Activated naive CD4-positive, alpha-beta T cell treated with Interleukin-2 at 50 U/mL for 16 hours (primary cell): ENCODE measurements at regions not wholly inside any gene's neighbourhood (a gene's known extent, or its start where the extent isn't known, plus 50 kb on each side); places are given as distances from the start of the nearest gene placed in this dataset.

Source experiments
- DNase-seq: peaks from one replicate; pipeline ENCODE4 v3.0.0-alpha.2; 2020

DNA sequence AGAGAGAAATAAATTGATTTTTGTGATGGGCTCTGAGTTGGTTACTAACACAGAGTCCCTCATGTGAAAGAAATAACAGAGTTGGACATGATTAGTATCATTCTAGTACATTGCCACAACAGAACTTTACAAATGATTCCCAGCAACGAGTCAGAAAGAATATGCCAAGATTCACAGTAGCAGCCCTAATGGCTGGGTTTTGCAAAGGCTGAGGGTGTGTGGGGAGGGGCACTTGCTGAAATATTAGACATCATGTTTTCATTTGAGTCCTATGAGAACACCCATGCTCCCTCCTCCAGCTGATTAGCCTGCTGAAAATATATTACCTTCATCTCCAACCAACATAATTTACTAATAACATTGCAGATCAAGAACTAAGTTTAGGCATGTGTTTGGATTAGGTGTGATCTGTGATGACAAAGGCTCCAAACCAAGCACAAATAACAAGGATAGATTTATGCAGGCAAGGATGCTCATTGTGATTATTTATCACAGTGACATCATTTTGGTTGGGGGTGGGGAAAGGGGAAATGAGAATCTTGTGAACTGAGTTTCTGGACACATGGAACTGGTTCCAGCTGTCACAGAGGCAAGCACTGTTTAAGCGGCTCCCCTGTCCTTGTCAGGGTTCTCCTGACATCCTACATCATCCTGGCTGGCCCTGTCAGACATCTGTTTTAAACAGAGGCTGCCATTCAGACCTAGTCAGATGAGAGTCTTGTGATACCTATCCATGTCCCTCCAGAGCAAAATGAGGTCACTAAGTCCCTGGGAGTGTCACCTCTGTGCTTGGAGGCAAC lies 205.8 kb upstream of the NCKAP5 start:
- DNase-seq = no peak

GRCh38 chr2:133774654-133775015 lies 206.4 kb upstream of the NCKAP5 start:
- DNase-seq = no peak

DNA sequence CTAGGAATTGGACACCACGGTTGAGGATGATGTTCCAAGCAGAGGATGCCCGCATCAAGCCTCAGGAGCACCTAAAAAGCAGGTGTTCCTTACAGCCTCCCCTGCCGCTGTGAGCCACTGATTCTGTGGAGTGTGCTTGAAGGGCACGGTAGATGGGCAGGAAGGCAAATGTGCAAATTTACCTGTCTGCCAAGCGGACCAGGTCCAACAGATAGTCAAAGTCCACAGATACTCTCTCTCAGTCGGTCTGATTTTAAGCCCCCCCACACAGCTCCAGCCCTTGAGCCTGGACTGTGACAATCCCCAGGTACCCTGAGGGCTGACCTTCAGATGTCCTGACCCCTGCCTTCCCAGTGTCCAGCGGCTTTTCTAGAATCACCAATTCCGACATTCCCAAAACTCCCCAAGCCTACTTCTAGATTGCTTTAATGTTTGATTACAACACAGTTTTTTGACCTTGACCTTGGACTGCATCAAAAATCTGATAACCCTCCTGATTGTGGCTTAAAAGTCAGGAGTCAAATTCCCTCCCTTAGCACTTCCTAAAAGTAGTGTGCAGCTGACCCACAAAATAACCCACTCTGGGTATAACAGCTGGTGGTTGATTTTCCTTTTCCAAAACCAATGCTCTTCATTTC lies 208.8 kb upstream of the NCKAP5 start:
- DNase-seq = no peak

DNA sequence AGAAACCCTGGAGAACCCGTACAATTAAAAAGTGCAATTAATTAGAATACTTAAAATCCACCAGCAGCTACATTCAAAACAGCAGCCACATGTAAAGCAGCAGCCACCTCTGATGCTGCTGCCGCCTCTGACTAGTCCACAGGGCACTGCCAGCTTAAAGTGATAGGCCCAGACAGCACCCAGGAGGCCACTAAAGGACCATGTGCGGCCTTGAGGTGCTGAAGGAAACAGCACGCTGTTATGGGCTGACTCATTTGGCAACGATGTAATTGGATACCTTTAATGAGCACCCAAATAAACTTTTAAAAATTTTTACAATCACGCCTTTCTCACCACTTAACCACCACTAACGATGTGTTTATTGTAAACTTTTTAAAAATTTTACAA lies 209.3 kb upstream of the NCKAP5 start:
- no peak for DNase-seq

GRCh38 chr2:133780099-133780996 lies 212.1 kb upstream of the NCKAP5 start:
- no peak for DNase-seq

- DNase-seq = no peak
Measured at GRCh38 chr2:133780997-133781513, 212.8 kb upstream of the NCKAP5 start.

GRCh38 chr2:133787207-133787606 lies 218.9 kb upstream of the NCKAP5 start:
- no peak for DNase-seq

DNA sequence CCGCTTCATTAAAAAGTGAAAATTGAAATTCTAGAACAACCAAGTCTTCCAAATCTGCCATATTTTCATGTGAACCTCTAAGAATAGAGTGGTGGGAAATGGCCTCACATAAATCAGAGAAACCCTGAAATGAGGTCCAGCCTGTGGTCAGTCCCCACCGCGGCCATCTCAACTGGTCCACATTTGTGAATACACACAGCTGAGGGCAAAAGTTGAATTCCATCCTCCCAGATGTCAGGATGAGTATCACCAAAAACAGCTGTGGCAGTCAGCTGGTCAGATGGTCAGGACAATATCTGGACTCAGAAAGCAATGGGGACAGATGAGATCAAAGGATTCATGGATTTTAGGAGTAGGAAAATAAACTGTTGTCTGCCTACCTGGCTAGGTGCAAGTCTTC lies 219.4 kb upstream of the NCKAP5 start:
- no peak for DNase-seq

- DNase-seq = no peak
Measured at GRCh38 chr2:133788386-133788785, 220.1 kb upstream of the NCKAP5 start.

- DNase-seq = no peak
Measured at GRCh38 chr2:133789743-133790142, 221.5 kb upstream of the NCKAP5 start.

- no peak for DNase-seq
Measured at GRCh38 chr2:133790711-133791110, 222.4 kb upstream of the NCKAP5 start.

DNA sequence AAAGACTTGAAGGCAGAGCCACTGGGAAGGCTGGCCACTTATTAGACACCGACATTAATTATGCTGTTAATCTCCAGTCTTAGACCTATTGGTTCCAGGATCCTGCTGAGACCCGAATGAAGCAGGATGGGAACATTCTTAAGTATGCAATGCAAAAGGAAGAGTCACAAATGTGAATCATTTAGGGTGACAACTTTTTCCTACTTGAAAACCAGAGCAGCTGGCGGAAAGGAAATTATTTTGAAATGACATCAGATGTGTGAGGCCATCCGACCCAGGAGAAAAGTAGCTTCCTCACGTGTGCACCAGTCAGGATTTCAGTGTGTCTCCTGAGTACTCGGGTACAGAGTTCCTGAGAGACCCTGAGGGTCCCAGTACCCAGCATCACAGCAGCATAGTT lies 222.9 kb upstream of the NCKAP5 start:
- DNase-seq = no peak

- no peak for DNase-seq
Measured at GRCh38 chr2:133792223-133792622, 224.0 kb upstream of the NCKAP5 start.

DNA sequence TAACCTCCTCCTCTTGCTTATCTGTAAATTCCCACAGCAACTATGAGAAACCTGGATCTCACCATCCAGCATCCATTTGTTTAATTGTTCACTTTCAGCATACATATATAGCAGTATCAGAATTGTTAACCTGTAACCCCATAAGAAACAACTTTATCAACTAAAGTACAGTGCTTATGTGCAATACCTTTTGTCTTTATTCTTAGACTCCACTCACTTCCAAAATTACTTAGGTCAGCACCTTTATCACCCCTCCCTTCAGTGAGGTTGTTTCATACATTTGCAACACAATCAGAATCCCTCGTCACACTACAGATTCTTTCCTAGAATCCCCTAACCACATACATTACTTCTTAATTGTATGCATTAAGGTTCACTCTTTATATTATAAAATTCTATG lies 225.9 kb upstream of the NCKAP5 start:
- no peak for DNase-seq

- no peak for DNase-seq
Measured at GRCh38 chr2:133801946-133802345, 233.7 kb upstream of the NCKAP5 start.

DNA sequence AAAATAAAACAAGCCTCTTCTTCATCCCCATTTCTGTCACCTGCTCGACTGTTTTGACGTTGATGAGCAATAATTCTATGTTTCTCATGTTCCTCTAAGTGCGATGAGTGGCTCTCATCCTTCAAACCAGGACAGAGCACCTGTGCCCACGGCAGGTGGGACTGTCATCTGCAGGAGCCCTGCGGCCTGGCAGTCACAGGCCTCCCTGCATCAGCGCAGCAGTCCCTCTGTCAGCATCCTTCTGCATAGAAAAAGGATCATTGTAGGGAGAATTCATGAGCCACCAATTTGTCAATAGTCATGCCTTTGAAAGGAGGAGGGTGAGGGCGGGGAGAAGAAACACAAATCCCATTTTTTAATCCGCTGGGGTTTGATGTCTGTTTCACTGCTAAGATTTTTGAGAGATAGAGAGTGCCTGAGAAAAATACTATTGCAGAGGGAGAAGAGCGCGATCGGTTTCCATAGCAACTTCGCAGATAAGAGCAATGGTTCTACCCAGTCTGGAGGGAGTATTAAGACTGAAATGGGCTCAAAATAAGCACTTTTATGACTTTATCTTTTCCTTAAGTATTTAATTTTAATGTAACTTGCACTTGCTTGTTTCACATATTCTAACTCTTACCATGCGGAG lies 234.3 kb upstream of the NCKAP5 start:
- no peak for DNase-seq

GRCh38 chr2:133806564-133806963 lies 238.3 kb upstream of the NCKAP5 start:
- no peak for DNase-seq

DNA sequence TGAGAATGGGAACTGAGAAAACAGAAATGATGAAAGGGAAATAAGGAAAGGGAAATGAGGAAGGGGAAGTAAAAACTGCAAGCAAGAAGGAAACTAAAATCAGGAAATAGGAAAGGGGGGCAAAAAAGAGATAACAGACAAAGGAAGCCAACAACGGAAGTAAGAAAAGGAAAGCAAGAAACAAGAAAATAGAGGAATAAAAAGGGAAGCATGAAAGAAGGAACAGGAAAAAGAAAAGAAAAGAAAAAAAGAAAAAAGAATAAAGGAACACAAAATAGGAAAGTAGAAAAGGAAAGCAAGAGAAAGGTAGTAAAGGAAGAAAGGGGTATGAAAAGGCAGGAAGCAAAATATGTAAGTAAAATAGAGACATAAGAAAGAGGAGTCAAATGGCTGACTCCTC lies 241.2 kb upstream of the NCKAP5 start:
- DNase-seq = no peak

- no peak for DNase-seq
Measured at GRCh38 chr2:133810559-133810958, 242.3 kb upstream of the NCKAP5 start.

DNA sequence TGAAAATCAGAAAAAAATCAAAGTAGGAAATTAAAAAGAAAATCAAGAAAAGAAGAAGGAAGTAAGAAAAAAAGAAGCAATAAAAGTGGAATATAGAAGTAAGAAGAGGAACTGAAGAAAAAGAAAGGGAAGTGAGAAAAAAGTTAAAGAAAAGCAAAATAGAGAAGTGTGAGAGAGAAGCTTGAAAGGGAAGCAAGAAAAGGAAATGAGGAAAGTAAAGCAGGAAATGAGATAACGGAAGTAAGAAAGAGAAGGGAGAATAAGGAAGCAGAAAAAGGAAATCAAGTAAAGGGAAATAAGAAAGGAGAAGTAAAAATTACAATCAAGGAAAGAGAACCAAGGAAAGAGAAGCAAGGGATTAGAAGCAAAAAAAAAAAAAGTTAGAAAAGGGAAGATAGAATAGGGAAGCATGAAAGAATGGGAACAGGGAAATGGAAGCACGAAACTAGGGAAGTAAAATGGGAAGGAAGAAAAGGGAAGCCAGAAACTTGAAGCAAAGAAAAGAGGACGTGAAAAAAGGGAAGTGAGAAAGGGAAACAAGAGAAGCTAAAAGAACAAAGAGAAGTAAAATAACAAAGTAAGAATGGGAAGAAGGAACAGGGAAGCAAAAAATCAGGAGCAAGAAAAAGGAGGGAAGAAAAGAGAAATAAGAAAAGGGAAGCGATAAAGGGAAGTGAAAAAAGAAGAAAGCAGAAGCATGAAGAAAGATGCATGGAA lies 243.3 kb upstream of the NCKAP5 start:
- no peak for DNase-seq

DNA sequence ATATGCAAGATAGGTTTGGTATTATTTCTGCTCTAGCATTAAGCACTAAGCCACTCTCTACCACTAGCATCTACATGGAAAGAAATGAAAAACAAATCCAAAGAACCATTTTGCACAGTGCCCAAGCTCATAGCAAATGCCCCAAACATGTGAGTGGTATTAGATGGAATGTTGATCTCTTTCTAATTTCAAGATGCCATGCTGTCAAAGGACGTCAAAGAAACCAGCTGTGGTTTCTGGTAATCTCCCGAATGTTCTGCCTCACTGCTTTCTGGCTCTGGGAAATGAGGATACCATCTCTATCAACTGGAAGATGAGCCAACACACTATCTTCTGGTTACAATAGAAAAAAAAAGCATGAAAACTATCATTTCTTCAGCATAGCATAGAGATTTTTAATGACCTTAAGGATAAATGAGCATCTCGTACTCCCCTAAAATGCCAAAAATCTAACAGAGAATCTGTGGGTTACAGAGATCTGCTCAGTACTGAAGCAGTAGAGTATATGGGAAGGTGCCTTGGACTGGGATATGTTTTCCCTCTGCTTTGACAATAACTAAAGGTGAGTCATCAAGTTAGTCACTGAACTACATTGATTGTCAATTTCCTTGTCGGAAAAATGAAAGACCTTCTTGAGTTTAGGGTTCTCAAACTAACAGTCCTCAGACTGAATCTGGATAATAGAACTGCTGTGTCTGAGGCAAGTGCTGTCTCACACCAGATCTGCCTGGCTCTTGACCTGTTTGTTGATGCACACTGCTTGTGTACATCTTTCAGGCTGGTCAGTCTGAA lies 244.8 kb upstream of the NCKAP5 start:
- DNase-seq = no peak

DNA sequence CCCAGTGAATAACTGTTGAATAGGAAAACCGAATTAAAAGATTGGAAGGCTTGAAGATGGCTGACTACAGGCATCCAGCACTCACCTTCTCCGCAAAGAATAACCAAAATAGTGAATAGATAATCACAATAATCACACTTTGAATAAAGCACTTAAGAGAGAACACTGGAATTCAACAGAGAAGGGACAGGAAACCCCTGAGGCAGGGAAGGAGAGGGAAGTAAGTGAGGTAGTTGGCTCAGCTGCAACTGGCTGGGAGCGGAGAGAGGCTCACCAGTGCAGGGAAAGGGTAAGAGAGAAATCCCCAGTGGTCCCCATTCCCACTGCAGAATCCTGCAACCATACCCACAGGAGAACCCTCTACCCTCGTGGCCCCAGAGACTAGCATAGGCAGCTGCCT lies 246.6 kb upstream of the NCKAP5 start:
- DNase-seq = no peak
